ENCODE measurements at regions not wholly inside any gene's neighbourhood (a gene's known extent, or its start where the extent isn't known, plus 50 kb on each side); places are given as distances from the start of the nearest gene placed in this dataset.

DNA sequence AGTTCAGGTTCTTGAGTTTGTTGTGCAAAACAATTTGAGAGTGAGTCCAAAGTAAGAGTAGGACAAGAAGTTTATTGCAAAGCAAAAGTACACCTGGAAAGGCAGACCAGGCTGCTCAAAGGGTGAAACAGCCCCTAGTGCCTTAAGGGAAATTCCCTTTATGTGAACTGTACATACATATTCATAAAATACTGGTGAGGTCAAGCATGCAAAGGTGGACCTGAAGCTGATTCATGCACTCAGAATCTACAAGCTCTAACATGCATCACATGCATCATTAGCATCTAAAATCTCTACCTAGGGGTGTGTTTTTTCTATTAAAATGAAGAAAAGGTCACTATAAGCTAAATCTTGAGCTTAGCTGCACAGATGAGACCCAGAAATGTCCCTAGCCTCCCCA, 266.9 kb downstream of the SPATA18 start:
- no peak overlapping the region for H2AK5ac ChIP-seq (ENCODE audit: low read length)
- no peak overlapping the region for H3K9ac ChIP-seq (ENCODE audit: low read length)
- no peak overlapping the region for H3K4ac ChIP-seq (ENCODE audit: low read depth, low read length)
- H3K79me2 ChIP-seq (ENCODE audit: control insufficient read depth, insufficient read depth, low read length): no peaks in the 10 kb centered on the region
- H3K36me3 ChIP-seq (ENCODE audit: control insufficient read depth, insufficient read depth, low read length): no peaks in the 10 kb centered on the region
- peaks cover under 1% of the 10 kb centered on the region for H3K4me1 ChIP-seq (ENCODE audit: control insufficient read depth, low read depth, low read length)
- no peak for DNase-seq
- H3K23ac ChIP-seq (ENCODE audit: low read length): no peak overlapping the region
- H3K79me1 ChIP-seq (ENCODE audit: low read length): no peaks in the 10 kb centered on the region
- H4K8ac ChIP-seq (ENCODE audit: low read depth, low read length): no peak overlapping the region
- no peak overlapping the region for H2BK120ac ChIP-seq (ENCODE audit: low read depth, low read length)
- no peak overlapping the region for H2BK5ac ChIP-seq (ENCODE audit: low read length)
- H2BK15ac ChIP-seq (replicated peaks; ENCODE audit: low read depth): no peak overlapping the region
- H3K4me2 ChIP-seq (ENCODE audit: low read length): no peak overlapping the region
- H4K5ac ChIP-seq (ENCODE audit: low read length): no peak overlapping the region
- no peak overlapping the region for H3K18ac ChIP-seq (ENCODE audit: low read length)
- no peak overlapping the region for H3K56ac ChIP-seq (ENCODE audit: low read length)
- no peaks in the 10 kb centered on the region for H3K27me3 ChIP-seq (ENCODE audit: insufficient read depth, low read length, poor library complexity)
- no peak overlapping the region for H3K27ac ChIP-seq (ENCODE audit: low read depth, low read length)
- H3K4me3 ChIP-seq (ENCODE audit: low read length): no peak overlapping the region

DNA sequence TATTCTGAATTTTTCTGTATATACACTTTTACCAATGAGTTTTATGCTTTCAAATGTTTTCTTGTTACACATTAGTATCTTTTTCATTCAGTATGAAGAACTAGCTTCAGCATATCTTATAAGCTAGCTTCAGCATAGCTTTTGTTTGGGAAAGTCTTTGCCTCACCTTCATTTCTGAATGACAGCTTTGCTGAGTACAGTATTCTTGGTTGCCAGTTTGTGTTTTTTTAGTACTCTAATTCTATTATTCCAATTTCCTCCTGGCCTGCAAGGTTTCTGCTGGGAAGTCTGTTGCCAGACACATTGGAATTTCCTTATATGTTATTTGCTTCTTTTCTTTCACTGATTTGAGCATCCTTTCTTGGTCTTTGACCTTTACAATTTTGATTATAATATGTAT, 278.8 kb downstream of the SPATA18 start:
- no peaks in the 10 kb centered on the region for H3K36me3 ChIP-seq (ENCODE audit: control insufficient read depth, insufficient read depth, low read length)
- no peak overlapping the region for H3K9ac ChIP-seq (ENCODE audit: low read length)
- H3K4me1 ChIP-seq (ENCODE audit: control insufficient read depth, low read depth, low read length): no peaks in the 10 kb centered on the region
- no peak overlapping the region for H3K23ac ChIP-seq (ENCODE audit: low read length)
- H2BK120ac ChIP-seq (ENCODE audit: low read depth, low read length): no peak overlapping the region
- H3K4me2 ChIP-seq (ENCODE audit: low read length): no peak overlapping the region
- no peak overlapping the region for H4K5ac ChIP-seq (ENCODE audit: low read length)
- no peak overlapping the region for H3K56ac ChIP-seq (ENCODE audit: low read length)
- no peak overlapping the region for H2BK5ac ChIP-seq (ENCODE audit: low read length)
- H3K4ac ChIP-seq (ENCODE audit: low read depth, low read length): no peak overlapping the region
- no peaks in the 10 kb centered on the region for H3K27me3 ChIP-seq (ENCODE audit: insufficient read depth, low read length, poor library complexity)
- no peaks in the 10 kb centered on the region for H3K79me1 ChIP-seq (ENCODE audit: low read length)
- no peak overlapping the region for H2AK5ac ChIP-seq (ENCODE audit: low read length)
- no peaks in the 10 kb centered on the region for H3K79me2 ChIP-seq (ENCODE audit: control insufficient read depth, insufficient read depth, low read length)
- H2BK15ac ChIP-seq (replicated peaks; ENCODE audit: low read depth): no peak overlapping the region
- no peak overlapping the region for H3K27ac ChIP-seq (ENCODE audit: low read depth, low read length)
- H4K8ac ChIP-seq (ENCODE audit: low read depth, low read length): no peak overlapping the region
- H3K18ac ChIP-seq (ENCODE audit: low read length): no peak overlapping the region
- no peak for DNase-seq
- H3K4me3 ChIP-seq (ENCODE audit: low read length): no peak overlapping the region

DNA sequence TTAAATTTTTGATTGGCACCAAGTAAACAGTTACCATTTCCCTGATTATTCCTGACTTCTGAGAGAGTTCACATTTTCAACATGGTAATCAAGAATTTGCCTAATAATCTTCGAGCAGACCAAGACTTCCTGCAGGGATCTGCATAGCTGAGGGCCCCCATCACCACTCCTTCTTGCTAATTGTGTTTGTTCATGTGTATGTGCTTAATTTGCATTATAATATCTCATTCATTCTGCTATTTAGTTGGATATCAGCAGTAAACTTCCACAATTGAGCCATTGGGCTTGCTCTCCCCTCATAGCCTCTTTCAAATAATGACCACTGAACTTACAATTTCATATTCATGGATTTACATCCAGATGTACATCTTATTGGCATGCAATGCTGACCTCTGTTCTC, 292.5 kb downstream of the SPATA18 start:
- H2AK5ac ChIP-seq (ENCODE audit: low read length): no peak overlapping the region
- H3K79me1 ChIP-seq (ENCODE audit: low read length): no peaks in the 10 kb centered on the region
- no peak overlapping the region for H3K9ac ChIP-seq (ENCODE audit: low read length)
- H2BK120ac ChIP-seq (ENCODE audit: low read depth, low read length): no peak overlapping the region
- H4K5ac ChIP-seq (ENCODE audit: low read length): no peak overlapping the region
- no peak overlapping the region for H2BK15ac ChIP-seq (replicated peaks; ENCODE audit: low read depth)
- no peaks in the 10 kb centered on the region for H3K27me3 ChIP-seq (ENCODE audit: insufficient read depth, low read length, poor library complexity)
- H3K79me2 ChIP-seq (ENCODE audit: control insufficient read depth, insufficient read depth, low read length): no peaks in the 10 kb centered on the region
- no peak overlapping the region for H3K4me3 ChIP-seq (ENCODE audit: low read length)
- no peaks in the 10 kb centered on the region for H3K4me1 ChIP-seq (ENCODE audit: control insufficient read depth, low read depth, low read length)
- H2BK5ac ChIP-seq (ENCODE audit: low read length): no peak overlapping the region
- no peak overlapping the region for H4K8ac ChIP-seq (ENCODE audit: low read depth, low read length)
- WGBS (ENCODE audit: extremely low coverage, insufficient coverage, low lambda C conversion rate): no CpG with 5 or more reads among the region's 1 CpG
- no peak overlapping the region for H3K27ac ChIP-seq (ENCODE audit: low read depth, low read length)
- H3K4me2 ChIP-seq (ENCODE audit: low read length): no peak overlapping the region
- H3K36me3 ChIP-seq (ENCODE audit: control insufficient read depth, insufficient read depth, low read length): no peaks in the 10 kb centered on the region
- no peak overlapping the region for H3K18ac ChIP-seq (ENCODE audit: low read length)
- no peak overlapping the region for H3K56ac ChIP-seq (ENCODE audit: low read length)
- H3K23ac ChIP-seq (ENCODE audit: low read length): no peak overlapping the region
- no peak overlapping the region for H3K4ac ChIP-seq (ENCODE audit: low read depth, low read length)
- no peak for DNase-seq

DNA sequence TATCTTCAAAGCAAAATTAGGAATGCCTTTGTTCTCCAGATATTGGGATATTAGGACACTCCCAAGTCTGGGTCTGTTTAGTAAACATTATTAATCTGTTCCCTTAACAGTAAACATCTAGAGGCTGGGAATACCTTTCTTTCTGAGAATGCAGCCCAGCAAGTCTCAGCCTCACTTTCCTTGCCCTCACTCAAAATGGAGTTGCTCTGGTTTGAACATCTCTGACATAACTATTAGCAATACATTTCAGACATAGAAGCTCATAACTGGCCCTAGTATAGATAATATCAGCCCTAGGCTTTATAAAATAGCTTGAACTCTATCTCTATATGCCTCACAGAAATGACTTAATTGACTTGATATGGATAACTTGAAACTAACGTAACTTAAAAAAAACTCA, 299.8 kb downstream of the SPATA18 start:
- WGBS (ENCODE audit: extremely low coverage, insufficient coverage, low lambda C conversion rate): no CpG with 5 or more reads among the region's 1 CpG
- H3K27ac ChIP-seq (ENCODE audit: low read depth, low read length): no peak overlapping the region
- no peaks in the 10 kb centered on the region for H3K36me3 ChIP-seq (ENCODE audit: control insufficient read depth, insufficient read depth, low read length)

DNA sequence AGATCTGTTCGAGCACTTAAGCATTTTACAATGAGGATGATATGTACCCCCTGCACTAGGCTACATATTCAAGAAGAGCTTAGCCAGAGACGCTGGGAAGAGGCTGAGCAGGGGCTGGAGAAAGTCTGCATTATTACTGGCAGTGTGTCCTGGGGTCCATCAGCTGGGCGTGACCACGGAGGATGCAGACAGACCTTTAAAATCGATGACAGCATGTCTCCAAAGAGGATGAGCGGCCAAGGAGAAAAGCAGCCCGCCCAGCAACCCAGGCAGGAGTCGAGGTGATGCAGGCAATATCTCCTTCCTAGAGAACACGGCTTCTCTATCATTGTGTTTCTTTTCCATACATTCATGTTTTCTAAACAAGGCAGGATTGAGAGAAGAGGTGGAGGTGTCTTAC, 300.7 kb downstream of the USP46 start:
- no peak overlapping the region for H2AK5ac ChIP-seq (ENCODE audit: low read length)
- H3K18ac ChIP-seq (ENCODE audit: low read length): no peak overlapping the region
- no peak overlapping the region for H3K56ac ChIP-seq (ENCODE audit: low read length)
- no CpG with 5 or more reads among the region's 9 CpGs for WGBS (ENCODE audit: extremely low coverage, insufficient coverage, low lambda C conversion rate)
- H3K36me3 ChIP-seq (ENCODE audit: control insufficient read depth, insufficient read depth, low read length): no peaks in the 10 kb centered on the region
- H3K4ac ChIP-seq (ENCODE audit: low read depth, low read length): no peak overlapping the region
- H2BK120ac ChIP-seq (ENCODE audit: low read depth, low read length): no peak overlapping the region
- no peak overlapping the region for H3K4me2 ChIP-seq (ENCODE audit: low read length)
- no peaks in the 10 kb centered on the region for H3K4me1 ChIP-seq (ENCODE audit: control insufficient read depth, low read depth, low read length)
- H3K27ac ChIP-seq (ENCODE audit: low read depth, low read length): no peak overlapping the region
- H3K4me3 ChIP-seq (ENCODE audit: low read length): no peak overlapping the region
- H4K5ac ChIP-seq (ENCODE audit: low read length): no peak overlapping the region
- H3K79me1 ChIP-seq (ENCODE audit: low read length): no peaks in the 10 kb centered on the region
- no peaks in the 10 kb centered on the region for H3K79me2 ChIP-seq (ENCODE audit: control insufficient read depth, insufficient read depth, low read length)
- H4K8ac ChIP-seq (ENCODE audit: low read depth, low read length): no peak overlapping the region
- DNase-seq: no peak
- no peaks in the 10 kb centered on the region for H3K27me3 ChIP-seq (ENCODE audit: insufficient read depth, low read length, poor library complexity)
- H2BK5ac ChIP-seq (ENCODE audit: low read length): no peak overlapping the region
- H2BK15ac ChIP-seq (replicated peaks; ENCODE audit: low read depth): no peak overlapping the region
- no peak overlapping the region for H3K23ac ChIP-seq (ENCODE audit: low read length)
- H3K9ac ChIP-seq (ENCODE audit: low read length): no peak overlapping the region

More for the DNA sequence above, 299.8 kb downstream of the SPATA18 start:
- Histone ChIP-seq H2BK15ac (replicated peaks; ENCODE audit: low read depth) (no peak overlapping the region), H2BK5ac (ENCODE audit: low read length) (no peak overlapping the region), H3K4me3 (ENCODE audit: low read length) (no peak overlapping the region), H2AK5ac (ENCODE audit: low read length) (no peak overlapping the region), H4K8ac (ENCODE audit: low read depth, low read length) (no peak overlapping the region), H3K18ac (ENCODE audit: low read length) (no peak overlapping the region), H3K4me1 (ENCODE audit: control insufficient read depth, low read depth, low read length) (no peaks in the 10 kb centered on the region), H3K79me2 (ENCODE audit: control insufficient read depth, insufficient read depth, low read length) (no peaks in the 10 kb centered on the region), H3K9ac (ENCODE audit: low read length) (no peak overlapping the region), H3K56ac (ENCODE audit: low read length) (no peak overlapping the region), H4K5ac (ENCODE audit: low read length) (no peak overlapping the region), H2BK120ac (ENCODE audit: low read depth, low read length) (no peak overlapping the region), H3K4me2 (ENCODE audit: low read length) (no peak overlapping the region), H3K27me3 (ENCODE audit: insufficient read depth, low read length, poor library complexity) (no peaks in the 10 kb centered on the region), H3K23ac (ENCODE audit: low read length) (no peak overlapping the region), H3K4ac (ENCODE audit: low read depth, low read length) (no peak overlapping the region), H3K79me1 (ENCODE audit: low read length) (no peaks in the 10 kb centered on the region)
- DNase-seq: no peak

DNA sequence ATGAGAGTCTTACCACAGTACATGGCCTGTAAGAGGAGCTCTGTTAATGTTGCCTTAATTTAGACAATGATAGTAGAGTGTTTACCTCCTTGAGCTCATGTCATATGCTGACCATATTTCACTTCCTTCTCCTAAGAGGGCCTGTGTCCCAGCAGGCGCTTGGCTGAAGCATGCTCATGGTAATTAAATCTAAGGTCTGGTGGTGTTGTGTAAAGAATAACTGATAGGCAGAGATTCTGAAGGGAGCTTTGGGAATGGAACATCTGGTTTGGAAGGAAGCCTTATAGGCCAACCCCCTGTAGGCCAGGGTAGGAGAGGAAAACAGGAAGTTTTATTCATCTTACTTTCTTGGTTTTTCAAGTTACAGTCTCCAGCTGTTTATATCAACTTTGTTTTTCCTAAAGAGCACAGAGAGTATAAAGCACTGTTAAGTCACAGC, 300.2 kb downstream of the USP46 start:
- Histone ChIP-seq H3K23ac (ENCODE audit: low read length) (no peak overlapping the region), H3K27me3 (ENCODE audit: insufficient read depth, low read length, poor library complexity) (no peaks in the 10 kb centered on the region), H3K79me2 (ENCODE audit: control insufficient read depth, insufficient read depth, low read length) (no peaks in the 10 kb centered on the region), H3K4me1 (ENCODE audit: control insufficient read depth, low read depth, low read length) (no peaks in the 10 kb centered on the region), H3K9ac (ENCODE audit: low read length) (no peak overlapping the region), H3K4me2 (ENCODE audit: low read length) (no peak overlapping the region), H3K18ac (ENCODE audit: low read length) (no peak overlapping the region), H2AK5ac (ENCODE audit: low read length) (no peak overlapping the region), H3K56ac (ENCODE audit: low read length) (no peak overlapping the region), H4K8ac (ENCODE audit: low read depth, low read length) (no peak overlapping the region), H2BK15ac (replicated peaks; ENCODE audit: low read depth) (no peak overlapping the region), H3K4ac (ENCODE audit: low read depth, low read length) (no peak overlapping the region), H4K5ac (ENCODE audit: low read length) (no peak overlapping the region), H3K79me1 (ENCODE audit: low read length) (no peaks in the 10 kb centered on the region), H3K4me3 (ENCODE audit: low read length) (no peak overlapping the region), H3K27ac (ENCODE audit: low read depth, low read length) (no peak overlapping the region), H2BK120ac (ENCODE audit: low read depth, low read length) (no peak overlapping the region), H2BK5ac (ENCODE audit: low read length) (no peak overlapping the region), H3K36me3 (ENCODE audit: control insufficient read depth, insufficient read depth, low read length) (no peaks in the 10 kb centered on the region)
- no peak for DNase-seq
- WGBS (ENCODE audit: extremely low coverage, insufficient coverage, low lambda C conversion rate): no CpG with 5 or more reads among the region's 1 CpG
